ENCODE measurements at regions not wholly inside any gene's neighbourhood (a gene's known extent, or its start where the extent isn't known, plus 50 kb on each side); places are given as distances from the start of the nearest gene placed in this dataset.
A peak's percentile ranks its signal among the peaks of the same experiment; 100 is the strongest.
"Not testable (repeated sequence)": the region's sequence is repeated elsewhere in the genome, so short reads cannot be mapped to it uniquely, and the experiment has no call there.

- no peak for FAIRE-seq
Observed at GRCh38 chr9:104334549-104334948, 169.5 kb upstream of the OR13F1 start.

GRCh38 chr9:104339692-104340091 is 164.4 kb upstream of the OR13F1 start:
- no peak for FAIRE-seq

- FAIRE-seq: no peak
Observed at GRCh38 chr9:104342552-104342951, 161.5 kb upstream of the OR13F1 start.

- no peak for FAIRE-seq
Observed at GRCh38 chr9:104345061-104345460, 159.0 kb upstream of the OR13F1 start.

- FAIRE-seq: no peak
Observed at GRCh38 chr9:104350541-104350940, 153.5 kb upstream of the OR13F1 start.

- FAIRE-seq: no peak
Observed at GRCh38 chr9:104351726-104352125, 152.3 kb upstream of the OR13F1 start.

GRCh38 chr9:104361207-104361606 is 142.9 kb upstream of the OR13F1 start:
- no peak for FAIRE-seq

GRCh38 chr9:104362912-104363472 is 141.1 kb upstream of the OR13F1 start:
- no peak for FAIRE-seq

- FAIRE-seq: no peak
Observed at GRCh38 chr9:104367507-104367906, 136.6 kb upstream of the OR13F1 start.

- not testable (repeated sequence) for FAIRE-seq
Observed at GRCh38 chr9:104368318-104368717, 135.7 kb upstream of the OR13F1 start.

- no peak for FAIRE-seq
Observed at GRCh38 chr9:104374711-104375110, 129.4 kb upstream of the OR13F1 start.

- no peak for FAIRE-seq
Observed at GRCh38 chr9:104386013-104386412, 118.0 kb upstream of the OR13F1 start.

GRCh38 chr9:104386425-104387069 is 117.5 kb upstream of the OR13F1 start:
- FAIRE-seq: peak; percentile 99

GRCh38 chr9:104388071-104388470 is 116.0 kb upstream of the OR13F1 start:
- no peak for FAIRE-seq

- no peak for FAIRE-seq
Observed at GRCh38 chr9:104389341-104389740, 114.7 kb upstream of the OR13F1 start.

GRCh38 chr9:104394901-104395300 is 109.2 kb upstream of the OR13F1 start:
- not testable (repeated sequence) for FAIRE-seq

GRCh38 chr9:104412238-104412637 is 91.8 kb upstream of the OR13F1 start:
- no peak for FAIRE-seq

- no peak for FAIRE-seq
Observed at GRCh38 chr9:104416470-104416869, 87.6 kb upstream of the OR13F1 start.

- no peak for FAIRE-seq
Observed at GRCh38 chr9:104417296-104417695, 86.8 kb upstream of the OR13F1 start.

GRCh38 chr9:104429031-104429546 is 75.0 kb upstream of the OR13F1 start:
- FAIRE-seq: no peak

- FAIRE-seq: no peak
Observed at GRCh38 chr9:104435059-104435458, 69.0 kb upstream of the OR13F1 start.

GRCh38 chr9:104448036-104448435 is 56.0 kb upstream of the OR13F1 start:
- no peak for FAIRE-seq

All from islet of Langerhans (tissue), 1 donor.